Thyroid gland (tissue), 4 donors: ENCODE measurements at regions not wholly inside any gene's neighbourhood (a gene's known extent, or its start where the extent isn't known, plus 50 kb on each side); places are given as distances from the start of the nearest gene placed in this dataset.

Experiments used
- CTCF ChIP-seq, 6 experiments: fragments of 200-600 bp in 3 of 6; fragments of 450-650 bp in 3 of 6; sonication (generic) in 3 of 6; IDR thresholded peaks; one replicate each; pipeline ENCODE4 v1.5.1; 2016 to 2019; ENCODE audit warnings: antibody characterized with exemption in 6 of 6, mild to moderate bottlenecking in 2 of 6, inconsistent platforms in 1 of 6, moderate library complexity in 1 of 6
- POLR2A ChIP-seq, 2 donors: fragments of 450-650 bp; IDR thresholded peaks; one replicate each; pipeline ENCODE4 v1.6.1; 2017; ENCODE audit warnings: antibody characterized with exemption in 2 of 2, mild to moderate bottlenecking in 2 of 2, moderate library complexity in 1 of 2

- TF ChIP-seq POLR2A (IDR thresholded peaks at IDR 0.05) (no peak), CTCF (IDR thresholded peaks at IDR 0.05) (no peak)
These were observed 146.8 kb upstream of the HES1 start for GRCh38 chr3:193989186-193989585.
